ENCODE measurements at regions not wholly inside any gene's neighbourhood (a gene's known extent, or its start where the extent isn't known, plus 50 kb on each side); places are given as distances from the start of the nearest gene placed in this dataset.

- H2BK120ac ChIP-seq (replicated peaks; ENCODE audit: low read depth, low read length): no peak overlapping the region
- POLR2A ChIA-PET (ENCODE audit: partially characterized antibody): no interaction called here
- no peak overlapping the region for H2AFZ ChIP-seq (ENCODE audit: low read length)
- H3K27ac ChIP-seq (ENCODE audit: low read depth, low read length): no peak overlapping the region
- WGBS, 2 experiments (ENCODE audit: extremely low coverage in 1 of 2, insufficient coverage in 1 of 2, insufficient read length in 1 of 2, insufficient replicate concordance in 2 of 2, low coverage in 1 of 2, low lambda C conversion rate in 2 of 2, missing lambda C conversion rate in 1 of 2): 92% methylated on average over 1 of the region's 1 CpG; no CpG with 5 or more reads in 1 of the 2 experiments
- no peak overlapping the region for H3K56ac ChIP-seq (replicated peaks; ENCODE audit: insufficient read length, low read depth, low read length)
- no peak overlapping the region for H3K18ac ChIP-seq (ENCODE audit: extremely low read depth, low read length)
- H3K4me3 ChIP-seq (ENCODE audit: extremely low read depth in 1 of 4, insufficient read depth in 2 of 4, low read depth in 3 of 4, low read length in 4 of 4): no peak overlapping the region
- H2BK12ac ChIP-seq (ENCODE audit: low read depth, low read length): no peak overlapping the region
- no peak overlapping the region for H3K14ac ChIP-seq (ENCODE audit: insufficient read length)
- no peak overlapping the region for H3K4ac ChIP-seq (replicated peaks; ENCODE audit: insufficient read length, low read depth, low read length)
- H2BK20ac ChIP-seq (ENCODE audit: low read length): no peak overlapping the region
- H4K91ac ChIP-seq (replicated peaks; ENCODE audit: insufficient read length, low read length): no peak overlapping the region
- no peak overlapping the region for H3K23ac ChIP-seq (ENCODE audit: insufficient read length)
- no peaks in the 10 kb centered on the region for H3K23me2 ChIP-seq (ENCODE audit: low read depth, low read length)
- peaks cover 0 to 1% (median 0%) of the 10 kb centered on the region in 4 experiments; a peak in 1 of 7 replicates for H3K27me3 ChIP-seq (replicated peaks in 1 of 4; ENCODE audit: control insufficient read depth in 3 of 4, extremely low read depth in 1 of 4, insufficient read depth in 3 of 4, low read length in 3 of 4)
- H3K9me3 ChIP-seq (ENCODE audit: insufficient read depth in 2 of 2, low read depth in 1 of 2, low read length in 1 of 2): no peaks in the 10 kb centered on the region; a peak in 1 of 4 replicates
- CTCF ChIA-PET (ENCODE audit: partially characterized antibody): no interaction called here
- no peaks in the 10 kb centered on the region for H4K20me1 ChIP-seq (replicated peaks in 1 of 2; ENCODE audit: control insufficient read depth in 1 of 2, insufficient read depth in 2 of 2, low read length in 2 of 2)
- no peaks in the 10 kb centered on the region for H3K79me1 ChIP-seq (ENCODE audit: low read depth, low read length)
- no peak overlapping the region for H2BK5ac ChIP-seq (ENCODE audit: low read depth, low read length)
- H3K4me2 ChIP-seq (ENCODE audit: insufficient read depth in 1 of 2, low read depth in 2 of 2, low read length in 2 of 2): no peak overlapping the region
- H3K4me1 ChIP-seq (replicated peaks in 1 of 4; ENCODE audit: control insufficient read depth in 3 of 4, insufficient read depth in 4 of 4, low read length in 3 of 4): peaks cover 0 to 3% (median 0%) of the 10 kb centered on the region in 4 experiments; a peak in 1 of 7 replicates
- no peak overlapping the region for H3K9ac ChIP-seq (replicated peaks in 1 of 4; ENCODE audit: extremely low read depth in 1 of 4, low read depth in 3 of 4, low read length in 3 of 4)
- H2BK15ac ChIP-seq (ENCODE audit: low read length): no peak overlapping the region
- no peak overlapping the region for H4K5ac ChIP-seq (ENCODE audit: insufficient read length, low read depth, low read length)
- no peak overlapping the region for H2AK5ac ChIP-seq (ENCODE audit: low read depth, low read length)
- DNase-seq (ENCODE audit: low read depth in 1 of 2, low spot score in 2 of 2) (no peak), FAIRE-seq (no peak)
- H4K8ac ChIP-seq (ENCODE audit: extremely low read depth, insufficient read depth, low read length): no peak overlapping the region
- no peaks in the 10 kb centered on the region for H3K36me3 ChIP-seq (ENCODE audit: control insufficient read depth in 2 of 4, insufficient read depth in 4 of 4, low read length in 3 of 4)
- no peaks in the 10 kb centered on the region for H3K79me2 ChIP-seq (ENCODE audit: control insufficient read depth in 1 of 2, insufficient read depth in 2 of 2, low read length in 2 of 2)
- no peak for TF ChIP-seq YY1 (IDR thresholded peaks at IDR 0.05; ENCODE audit: low read depth, low read length)
- no peak for TF ChIP-seq POLR2AphosphoS5 (IDR thresholded peaks at IDR 0.05; ENCODE audit: low read depth, low read length)
- no peak for TF ChIP-seq SIN3A (conservative IDR thresholded peaks at IDR 0.05 in 1 of 2, IDR thresholded peaks at IDR 0.05 in 1 of 2; ENCODE audit: low read depth in 1 of 2, low read length in 2 of 2)
- no peak for TF ChIP-seq MAX (IDR thresholded peaks at IDR 0.05)
- no peak for TF ChIP-seq ATF2 (IDR thresholded peaks at IDR 0.05; ENCODE audit: low read length)
- TF ChIP-seq E2F6 (IDR thresholded peaks at IDR 0.05): no peak
- no peak for TF ChIP-seq CBX8 (IDR thresholded peaks at IDR 0.05; ENCODE audit: borderline replicate concordance, low read depth, low read length)
- no peak for TF ChIP-seq JUN (IDR thresholded peaks at IDR 0.05; ENCODE audit: low read depth, low read length)
- TF ChIP-seq RAD21 (IDR thresholded peaks at IDR 0.05 in 1 of 2, conservative IDR thresholded peaks at IDR 0.05 in 1 of 2; ENCODE audit: low read depth in 2 of 2, low read length in 2 of 2): no peak
- no peak for TF ChIP-seq FOSL1 (IDR thresholded peaks at IDR 0.05; ENCODE audit: insufficient read depth, low read depth, low read length)
- TF ChIP-seq BCL11A (IDR thresholded peaks at IDR 0.05; ENCODE audit: low read depth in 2 of 2, low read length in 2 of 2): no peak
- TF ChIP-seq CHD2 (IDR thresholded peaks at IDR 0.05; ENCODE audit: low read length): no peak
Observed at GRCh38 chr13:76741046-76741445, 145.2 kb downstream of the KCTD12 start.

Measured in H1 (cell line).